ENCODE measurements at regions not wholly inside any gene's neighbourhood (a gene's known extent, or its start where the extent isn't known, plus 50 kb on each side); places are given as distances from the start of the nearest gene placed in this dataset.

GRCh38 chr13:33752094-33752493, 65.9 kb upstream of the RFC3 start:
- TF ChIP-seq CTCF (IDR thresholded peaks at IDR 0.05 in 2 of 3, conservative IDR thresholded peaks at IDR 0.05 in 1 of 3; ENCODE audit: control insufficient read depth in 2 of 3, extremely low read depth in 1 of 3, insufficient read depth in 1 of 3, low read depth in 3 of 3, low read length in 3 of 3), result no peak
- no peak for TF ChIP-seq RAD21 (IDR thresholded peaks at IDR 0.05; ENCODE audit: insufficient read depth, low read depth, low read length)
- TF ChIP-seq SIX5 (IDR thresholded peaks at IDR 0.05; ENCODE audit: low read depth, low read length, severe bottlenecking), result no peak
- TF ChIP-seq ASH2L (IDR thresholded peaks at IDR 0.05; ENCODE audit: borderline replicate concordance, low read depth), result no peak
- no peak for TF ChIP-seq REST (IDR thresholded peaks at IDR 0.05; ENCODE audit: low read depth, low read length)
- no peak for TF ChIP-seq ZZZ3 (IDR thresholded peaks at IDR 0.05; ENCODE audit: control insufficient read depth, insufficient read length, low read depth)

Data from GM12878 (cell line).